GM21423 (cell line): ENCODE measurements at regions not wholly inside any gene's neighbourhood (a gene's known extent, or its start where the extent isn't known, plus 50 kb on each side); places are given as distances from the start of the nearest gene placed in this dataset.
"Not testable (repeated sequence)": the region's sequence is repeated elsewhere in the genome, so short reads cannot be mapped to it uniquely, and the experiment has no call there.

Experiments
- ATAC-seq: cut with Tn5 transposase; IDR thresholded peaks from one replicate; pipeline ENCODE4 v1.9.1; 2021; ENCODE audit warnings: mild to moderate bottlenecking, moderate library complexity; ENCODE audit not compliant: unreplicated experiment

GRCh38 chr2:160583813-160584537 lies 90.4 kb upstream of the RBMS1 start:
- no peak for ATAC-seq

DNA sequence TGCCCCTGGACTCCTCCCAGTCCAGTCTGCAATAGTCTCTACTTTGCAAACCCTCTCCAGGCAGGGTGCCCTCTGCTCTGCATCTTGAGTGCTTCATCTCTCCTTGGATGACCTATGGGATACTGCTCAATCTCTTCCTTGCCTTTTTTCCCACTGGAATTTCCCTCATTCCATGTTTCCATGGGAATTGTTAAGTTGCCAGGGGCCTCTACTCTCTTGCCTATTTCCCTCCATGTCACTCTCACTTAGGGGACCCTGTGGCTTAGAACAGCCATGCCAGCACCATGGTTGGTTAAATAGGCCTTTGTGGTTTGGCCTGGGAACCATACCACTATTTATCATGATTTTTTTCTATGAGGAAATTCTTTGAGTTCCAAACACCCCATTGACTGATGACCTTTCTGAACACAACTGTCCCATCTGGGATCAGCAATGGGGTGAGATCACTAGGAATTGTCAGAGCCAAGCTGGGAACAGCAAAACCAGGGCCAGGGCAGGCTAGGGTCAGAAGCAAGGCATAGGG lies 91.4 kb upstream of the RBMS1 start:
- no peak for ATAC-seq

DNA sequence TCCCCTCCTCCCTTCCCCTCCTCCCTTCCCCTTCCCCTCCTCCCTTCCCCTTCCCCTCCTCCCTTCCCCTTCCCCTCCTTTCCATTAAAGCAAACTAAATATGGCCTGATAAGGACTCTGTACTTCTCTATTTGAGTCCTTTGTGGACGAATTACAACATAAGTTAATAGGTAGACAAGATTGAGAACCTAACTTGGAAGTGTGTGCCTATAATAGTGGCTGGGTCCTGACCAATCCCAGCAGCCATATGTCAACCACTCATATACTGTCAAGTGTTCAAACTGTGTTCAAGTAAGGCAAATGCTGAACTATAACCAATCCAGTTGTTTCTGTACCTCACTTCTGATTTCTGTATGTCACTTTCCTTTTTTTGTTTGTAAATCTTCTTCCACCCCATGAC lies 97.1 kb upstream of the RBMS1 start:
- no peak for ATAC-seq

GRCh38 chr2:160592401-160592800 lies 98.8 kb upstream of the RBMS1 start:
- no peak for ATAC-seq

DNA sequence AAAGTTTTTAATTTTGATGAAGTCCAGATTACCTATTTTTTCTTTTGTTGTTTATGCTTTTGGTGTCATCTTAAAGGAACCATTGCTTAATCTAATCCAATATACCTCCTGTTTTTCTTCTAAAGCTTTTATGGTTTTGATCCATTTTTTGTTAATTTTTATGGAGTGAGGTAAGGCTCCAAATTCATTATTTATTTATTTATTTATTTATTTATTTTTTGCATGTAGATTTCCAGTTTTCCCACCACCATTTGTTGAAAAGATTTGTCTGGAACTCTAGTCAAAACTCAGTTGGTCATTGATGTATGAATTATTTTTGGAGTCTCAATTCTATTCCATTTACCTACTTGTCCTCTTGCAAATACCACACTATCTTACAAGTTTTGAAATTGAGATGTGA lies 99.4 kb upstream of the RBMS1 start:
- ATAC-seq, result no peak

DNA sequence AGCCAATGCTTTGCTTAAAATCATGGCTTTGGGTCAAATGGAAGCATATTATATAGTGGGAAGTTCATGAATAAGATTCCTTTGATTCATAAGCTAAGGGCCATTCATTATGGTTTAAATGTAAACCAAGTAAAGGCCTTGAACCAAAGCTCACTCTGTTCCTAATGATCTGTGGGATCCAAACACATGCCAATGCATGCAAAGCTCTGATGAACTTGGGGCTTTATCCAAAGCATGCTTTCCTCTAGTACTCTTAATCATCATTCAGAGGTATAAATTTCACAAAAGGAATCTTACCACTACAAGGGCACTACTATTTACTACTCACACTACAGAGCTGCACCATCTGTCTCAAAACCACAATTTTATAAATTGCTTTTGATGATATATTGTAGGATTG lies 102.8 kb upstream of the RBMS1 start:
- no peak for ATAC-seq

- ATAC-seq, result not testable (repeated sequence)
Observed at GRCh38 chr2:160600437-160600836, 106.8 kb upstream of the RBMS1 start.

GRCh38 chr2:160602073-160602472 lies 108.5 kb upstream of the RBMS1 start:
- ATAC-seq, result no peak

DNA sequence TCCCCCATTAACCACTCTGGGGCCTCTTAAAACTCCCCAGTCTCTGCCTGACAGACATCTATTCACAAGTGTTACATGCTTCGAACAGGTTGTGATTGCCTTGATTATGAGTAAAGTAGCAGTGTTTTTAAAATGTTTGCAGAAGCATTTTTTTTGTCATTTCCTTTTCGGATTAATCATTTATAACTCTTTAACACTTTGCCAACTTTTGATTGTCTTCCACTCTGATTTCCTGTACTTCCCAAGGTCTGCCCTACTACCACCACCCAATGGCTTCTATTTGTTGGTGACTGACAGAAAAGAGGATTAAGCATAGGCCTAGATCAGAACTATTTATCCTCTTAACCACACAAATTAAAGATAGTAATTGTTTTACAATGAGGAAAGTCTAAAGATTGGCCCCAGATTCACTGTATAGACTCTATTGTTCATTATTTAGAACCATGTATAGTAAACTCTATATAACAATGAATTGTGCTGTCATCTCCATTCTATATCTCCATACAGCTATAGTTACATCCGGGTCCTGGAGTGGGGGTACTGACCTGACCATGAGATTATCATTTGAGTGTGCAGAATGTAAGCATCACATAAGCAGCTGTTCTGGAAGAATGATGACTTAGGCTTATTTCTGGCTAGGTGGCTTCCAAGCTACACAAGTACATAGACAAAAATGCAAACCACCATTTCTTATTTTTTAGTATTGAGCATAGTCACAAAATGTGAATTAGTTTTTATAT lies 110.3 kb upstream of the RBMS1 start:
- ATAC-seq, result no peak

DNA sequence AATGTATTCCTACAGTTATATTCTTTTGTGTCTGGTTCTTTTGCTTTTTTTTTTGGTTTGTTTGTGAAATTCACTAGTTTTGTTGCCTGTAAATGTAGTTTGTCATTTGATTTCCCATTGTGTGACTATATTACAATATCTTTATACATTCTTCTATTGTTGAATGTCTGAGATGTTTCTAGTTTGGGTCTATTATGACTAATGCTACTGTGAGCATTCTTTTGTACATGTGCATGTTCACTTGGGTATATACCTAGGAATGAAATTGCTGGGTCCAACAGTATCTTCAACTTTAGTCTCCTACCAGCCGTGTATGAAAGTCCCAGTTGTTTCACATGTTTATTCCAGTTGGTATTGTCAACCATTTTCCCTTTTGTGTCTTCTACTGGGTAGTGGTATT lies 112.7 kb upstream of the RBMS1 start:
- no peak for ATAC-seq

GRCh38 chr2:160608599-160608998 lies 115.0 kb upstream of the RBMS1 start:
- no peak for ATAC-seq

DNA sequence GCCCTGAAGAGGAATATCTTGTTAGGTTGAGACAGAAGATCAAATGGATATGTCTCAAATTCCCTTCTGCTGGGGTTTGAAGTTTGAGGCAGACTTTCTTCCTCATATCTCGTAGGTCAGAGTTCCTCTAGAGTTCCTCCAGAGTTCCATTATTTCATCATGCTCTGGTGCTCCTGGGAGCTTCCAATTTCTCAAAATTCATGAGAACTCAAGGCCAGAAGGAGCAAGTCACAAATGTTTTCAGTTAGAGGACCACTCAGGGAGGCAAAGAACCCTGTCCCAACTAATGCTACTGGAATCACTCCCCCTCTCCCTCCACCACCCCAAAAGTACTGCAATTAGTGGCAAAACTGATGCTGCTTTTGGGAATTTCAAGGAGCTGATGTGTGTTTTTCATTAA lies 115.7 kb upstream of the RBMS1 start:
- ATAC-seq, result no peak

DNA sequence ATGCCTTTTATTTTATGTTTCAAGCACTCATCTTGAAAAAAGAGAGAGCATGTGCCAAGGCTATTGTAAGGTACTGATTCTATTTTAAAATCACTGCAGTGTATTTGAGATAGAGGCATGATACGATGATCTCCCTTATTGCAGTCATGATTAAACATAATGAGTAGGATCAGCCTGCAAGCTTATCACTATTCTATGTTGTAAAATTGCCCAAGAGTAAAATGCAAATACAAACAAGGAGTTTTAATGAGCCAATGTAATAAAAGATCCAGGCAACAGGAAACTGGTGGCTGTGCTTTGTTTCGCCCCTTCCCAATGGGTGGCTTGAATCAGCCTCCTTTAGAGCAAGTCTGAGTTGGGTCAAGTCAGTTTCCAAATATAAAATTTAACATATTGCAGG lies 116.4 kb upstream of the RBMS1 start:
- no peak for ATAC-seq

DNA sequence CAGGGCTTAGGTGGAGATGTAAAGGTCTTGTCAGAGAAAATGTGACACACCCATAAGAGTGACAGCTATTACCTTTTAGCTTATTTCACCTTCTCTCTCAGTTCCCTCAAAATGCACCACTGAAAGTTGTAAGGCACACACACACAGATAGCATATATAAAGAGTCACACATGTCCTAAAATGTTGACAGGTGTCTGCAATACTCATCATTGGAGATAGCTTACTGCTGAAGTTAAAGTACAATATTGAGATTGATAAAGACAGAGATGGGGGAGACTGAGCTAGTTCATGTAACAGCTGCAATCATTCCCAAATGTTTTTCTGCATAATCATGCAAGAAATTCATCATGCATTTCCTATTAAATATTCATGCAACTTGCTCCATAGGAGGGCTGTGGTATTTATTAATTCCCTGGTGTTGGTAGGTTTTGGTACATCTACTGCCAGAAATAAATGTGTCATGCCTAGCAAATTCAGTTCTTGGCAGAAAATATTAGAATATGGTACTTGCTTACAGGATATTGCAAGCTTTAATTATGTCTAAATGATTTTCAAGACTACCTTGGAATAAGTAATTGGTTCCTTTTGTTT lies 118.8 kb upstream of the RBMS1 start:
- ATAC-seq, result no peak

- ATAC-seq, result no peak
Observed at GRCh38 chr2:160613466-160614153, 120.0 kb upstream of the RBMS1 start.

DNA sequence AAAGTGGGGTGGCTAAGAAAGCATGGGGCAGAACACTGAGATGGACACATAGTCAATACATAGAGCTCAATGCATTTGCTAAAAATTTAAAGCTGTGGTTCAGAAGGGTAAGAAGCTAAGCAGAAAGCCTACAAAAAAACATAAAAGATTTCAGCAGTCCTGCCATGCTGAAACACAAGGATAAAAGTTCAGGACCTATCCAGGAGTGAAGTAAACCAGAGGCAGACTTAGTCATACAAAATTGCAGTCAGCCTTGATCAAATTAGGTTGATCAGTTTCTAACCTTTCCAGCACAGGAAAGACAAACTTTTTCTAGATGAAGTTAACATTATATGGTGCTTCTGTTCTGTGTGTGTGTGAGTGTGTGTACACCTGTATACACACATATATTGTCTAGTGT lies 120.8 kb upstream of the RBMS1 start:
- ATAC-seq, result no peak

DNA sequence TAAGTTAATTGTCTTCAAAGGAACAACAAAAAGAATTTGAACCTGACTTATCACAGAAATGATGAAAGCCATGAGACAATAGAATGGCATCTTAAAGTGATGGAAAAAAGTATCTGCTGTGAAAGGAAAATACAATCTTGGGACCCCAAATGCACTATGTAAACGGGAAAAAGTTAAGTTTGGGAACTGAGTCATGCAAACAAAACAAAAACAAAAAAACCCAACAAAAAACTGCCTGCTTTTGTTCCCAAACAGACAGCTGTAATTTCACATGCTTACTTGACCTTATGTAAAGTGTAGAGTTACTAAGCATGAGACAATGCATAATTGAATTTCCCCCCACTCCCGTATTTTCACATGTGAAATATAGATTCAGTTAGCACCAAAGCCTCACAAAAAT lies 122.1 kb upstream of the RBMS1 start:
- no peak for ATAC-seq

DNA sequence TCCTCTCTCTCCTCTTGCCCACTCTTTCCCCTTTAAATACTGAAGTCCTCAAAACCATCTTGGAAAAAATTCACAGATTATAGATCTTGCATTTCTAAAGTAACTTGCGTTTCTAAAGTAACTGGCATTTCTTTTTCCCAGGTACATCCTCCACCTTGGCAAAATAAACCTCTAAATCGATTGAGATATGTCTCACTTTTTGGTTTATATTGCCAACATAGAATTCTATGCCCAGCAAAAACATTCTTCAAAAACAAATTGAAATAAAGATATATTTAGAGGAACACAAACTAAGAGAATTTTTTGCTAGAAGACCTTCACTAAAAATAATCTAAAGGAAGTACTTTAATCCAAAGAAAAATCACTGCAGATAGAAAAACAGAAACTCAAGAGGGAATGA lies 122.5 kb upstream of the RBMS1 start:
- ATAC-seq, result no peak

- no peak for ATAC-seq
Observed at GRCh38 chr2:160621748-160622147, 128.1 kb upstream of the RBMS1 start.

GRCh38 chr2:160628020-160628637 lies 134.5 kb upstream of the RBMS1 start:
- not testable (repeated sequence) for ATAC-seq

DNA sequence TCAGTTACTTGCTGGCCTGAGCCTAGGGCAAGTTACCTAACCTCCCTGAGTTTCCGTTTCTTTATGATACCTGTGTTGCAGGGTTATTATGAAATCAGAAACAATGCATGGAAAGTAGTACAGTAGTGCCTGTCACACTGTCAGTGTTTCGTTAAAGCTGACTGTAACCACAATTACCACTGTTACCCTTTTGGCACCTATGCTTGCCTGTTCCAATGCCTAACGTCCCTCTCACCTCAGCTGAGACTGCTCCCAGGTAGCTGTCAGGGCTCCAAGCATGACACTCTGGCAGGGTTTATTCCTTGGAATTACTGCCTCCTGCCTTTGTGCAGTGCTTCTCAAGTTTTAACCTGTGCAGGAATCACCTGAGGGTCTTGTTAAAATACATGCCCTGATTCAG lies 135.2 kb upstream of the RBMS1 start:
- no peak for ATAC-seq
